PC-3 (cell line): ENCODE measurements at regions not wholly inside any gene's neighbourhood (a gene's known extent, or its start where the extent isn't known, plus 50 kb on each side); places are given as distances from the start of the nearest gene placed in this dataset.

Experiments used
- EZH2 ChIP-seq: fragments of 300-600 bp; sonication (generic); IDR thresholded peaks from one replicate; pipeline ENCODE4 v1.6.1; 2017; ENCODE audit warnings: antibody characterized with exemption, mild to moderate bottlenecking, low read length; ENCODE audit not compliant: unreplicated experiment
- EZH2phosphoT487 ChIP-seq: fragments of 300-600 bp; sonication (generic); IDR thresholded peaks from 2 replicates; pipeline ENCODE4 v1.6.1; 2018; ENCODE audit warnings: mild to moderate bottlenecking, antibody characterized with exemption, low read length, borderline replicate concordance
- TF ChIP-seq, protein P1 (sequence below): fragments of 300-600 bp; sonication (generic); conservative IDR thresholded peaks from 2 replicates; pipeline ENCODE4 v1.5.1; 2017; ENCODE audit warnings: antibody characterized with exemption, low read depth, mild to moderate bottlenecking, low read length

DNA sequence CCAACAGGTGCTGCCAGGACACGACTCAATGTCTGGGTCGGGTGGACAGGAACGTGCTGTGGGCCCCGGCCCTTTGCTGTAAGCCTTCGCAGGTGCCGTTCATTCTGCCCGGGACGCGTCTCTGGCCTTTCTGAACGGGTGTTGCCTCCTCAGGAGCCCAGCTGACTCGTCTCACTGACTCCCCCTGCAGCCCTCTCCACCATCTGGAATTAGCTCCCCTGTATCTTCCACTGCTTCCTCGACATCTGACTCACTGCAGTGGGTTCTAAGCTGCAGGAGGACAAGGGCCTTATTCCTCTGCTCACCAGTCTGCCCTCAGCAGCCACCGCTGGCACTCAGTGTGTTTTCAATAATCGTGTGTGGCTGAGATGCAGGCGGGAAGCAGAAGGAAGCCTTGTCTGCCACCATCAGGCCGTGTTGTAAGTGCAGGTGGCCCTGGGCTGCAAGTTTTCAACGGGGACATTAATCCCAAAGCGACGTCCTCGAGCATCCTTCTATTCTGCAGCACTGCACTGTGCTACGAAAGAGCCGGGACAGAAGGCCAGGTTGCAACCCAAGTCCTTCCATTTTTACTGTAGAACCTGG, 256.2 kb downstream of the FOXL1 start:
- TF ChIP-seq, protein P1, sequence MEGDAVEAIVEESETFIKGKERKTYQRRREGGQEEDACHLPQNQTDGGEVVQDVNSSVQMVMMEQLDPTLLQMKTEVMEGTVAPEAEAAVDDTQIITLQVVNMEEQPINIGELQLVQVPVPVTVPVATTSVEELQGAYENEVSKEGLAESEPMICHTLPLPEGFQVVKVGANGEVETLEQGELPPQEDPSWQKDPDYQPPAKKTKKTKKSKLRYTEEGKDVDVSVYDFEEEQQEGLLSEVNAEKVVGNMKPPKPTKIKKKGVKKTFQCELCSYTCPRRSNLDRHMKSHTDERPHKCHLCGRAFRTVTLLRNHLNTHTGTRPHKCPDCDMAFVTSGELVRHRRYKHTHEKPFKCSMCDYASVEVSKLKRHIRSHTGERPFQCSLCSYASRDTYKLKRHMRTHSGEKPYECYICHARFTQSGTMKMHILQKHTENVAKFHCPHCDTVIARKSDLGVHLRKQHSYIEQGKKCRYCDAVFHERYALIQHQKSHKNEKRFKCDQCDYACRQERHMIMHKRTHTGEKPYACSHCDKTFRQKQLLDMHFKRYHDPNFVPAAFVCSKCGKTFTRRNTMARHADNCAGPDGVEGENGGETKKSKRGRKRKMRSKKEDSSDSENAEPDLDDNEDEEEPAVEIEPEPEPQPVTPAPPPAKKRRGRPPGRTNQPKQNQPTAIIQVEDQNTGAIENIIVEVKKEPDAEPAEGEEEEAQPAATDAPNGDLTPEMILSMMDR = peak; percentile 37; the same call in 1 of the 2 replicates
- TF ChIP-seq EZH2 (no peak), EZH2phosphoT487 (no peak)
